ENCODE measurements at regions not wholly inside any gene's neighbourhood (a gene's known extent, or its start where the extent isn't known, plus 50 kb on each side); places are given as distances from the start of the nearest gene placed in this dataset.

- Histone ChIP-seq H2BK15ac (ENCODE audit: low read depth, low read length) (no peak overlapping the region), H4K8ac (replicated peaks; ENCODE audit: insufficient read length, low read depth, low read length) (no peak overlapping the region), H2BK12ac (ENCODE audit: insufficient read length, low read depth, low read length) (no peak overlapping the region), H2BK5ac (ENCODE audit: insufficient read length, low read length) (no peak overlapping the region), H3T11ph (ENCODE audit: low read length) (no peak overlapping the region), H2BK20ac (ENCODE audit: low read depth, low read length, poor library complexity, severe bottlenecking) (no peak overlapping the region), H2AK5ac (ENCODE audit: insufficient read length, low read length) (no peak overlapping the region), H3K79me1 (ENCODE audit: insufficient read depth, low read depth, low read length, poor library complexity, severe bottlenecking) (no peaks in the 10 kb centered on the region), H3K27ac (ENCODE audit: insufficient read length, low read depth, low read length) (no peak overlapping the region), H2AFZ (ENCODE audit: low read length) (no peak overlapping the region), H3K79me2 (ENCODE audit: insufficient read depth, low read length) (no peaks in the 10 kb centered on the region; the same call in 1 of the 2 replicates), H3K23ac (ENCODE audit: insufficient read length, low read depth, low read length) (no peak overlapping the region), H3K9me3 (ENCODE audit: control insufficient read depth, low read depth, low read length) (no peaks in the 10 kb centered on the region), H3K14ac (ENCODE audit: insufficient read depth, low read length) (no peak overlapping the region), H4K5ac (ENCODE audit: insufficient read length, low read depth, low read length) (no peak overlapping the region), H4K91ac (ENCODE audit: insufficient read length, low read depth, low read length) (no peak overlapping the region), H3K4me1 (ENCODE audit: insufficient read depth, low read length) (peaks cover 6% of the 10 kb centered on the region; the same call in 1 of the 2 replicates), H2BK120ac (ENCODE audit: low read depth, low read length, poor library complexity, severe bottlenecking) (no peak overlapping the region), H4K20me1 (ENCODE audit: control insufficient read depth, insufficient read depth, insufficient read length) (no peaks in the 10 kb centered on the region), H3K9ac (ENCODE audit: extremely low read depth, insufficient read length, low read length) (no peak overlapping the region), H3K23me2 (ENCODE audit: insufficient read length, low read depth, low read length, poor library complexity, severe bottlenecking) (no peaks in the 10 kb centered on the region), H3K18ac (ENCODE audit: insufficient read length, low read depth, low read length) (no peak overlapping the region), H3K27me3 (ENCODE audit: insufficient read depth, low read length) (no peaks in the 10 kb centered on the region), H3K56ac (ENCODE audit: insufficient read length, low read depth, low read length) (no peak overlapping the region), H3K4me2 (ENCODE audit: insufficient read depth, insufficient read length, low read length) (no peak overlapping the region), H3K4ac (ENCODE audit: low read depth, low read length) (no peak overlapping the region)
- H3K27me3 Mint-ChIP-seq (ENCODE audit: low read depth), result no peaks in the 10 kb centered on the region
- H3K9me3 Mint-ChIP-seq, result no peaks in the 10 kb centered on the region
- H3K27ac Mint-ChIP-seq, result no peak overlapping the region
- peaks cover 16 to 17% of the 10 kb centered on the region in 2 experiments for H3K4me1 Mint-ChIP-seq
- no peak for TF ChIP-seq CTCF (conservative IDR thresholded peaks at IDR 0.05)
- no peak for DNase-seq
- no peak overlapping the region for H3K4me3 Mint-ChIP-seq
- no peaks in the 10 kb centered on the region for H3K36me3 Mint-ChIP-seq (ENCODE audit: insufficient read depth in 1 of 3, low read depth in 3 of 3)
These were observed 65.5 kb upstream of the TNC start for GRCh38 chr9:115183436-115183835.
